ENCODE measurements at regions not wholly inside any gene's neighbourhood (a gene's known extent, or its start where the extent isn't known, plus 50 kb on each side); places are given as distances from the start of the nearest gene placed in this dataset.

GRCh38 chr2:219881851-219882250, 254.4 kb downstream of the SLC4A3 start:
- Mint-ChIP-seq H3K27ac (no peak overlapping the region), H3K36me3 (ENCODE audit: insufficient read depth in 1 of 3, low read depth in 3 of 3) (no peaks in the 10 kb centered on the region), H3K4me3 (no peak overlapping the region), H3K4me1 (peaks cover 10% of the 10 kb centered on the region in 2 experiments), H3K27me3 (ENCODE audit: low read depth) (no peaks in the 10 kb centered on the region; the same call in 1 of the 2 replicates), H3K9me3 (no peaks in the 10 kb centered on the region)
- Histone ChIP-seq H3K14ac (ENCODE audit: insufficient read depth, low read length) (no peak overlapping the region), H4K8ac (replicated peaks; ENCODE audit: insufficient read length, low read depth, low read length) (no peak overlapping the region), H3K79me2 (ENCODE audit: insufficient read depth, low read length) (no peaks in the 10 kb centered on the region), H2BK5ac (ENCODE audit: insufficient read length, low read length) (no peak overlapping the region), H3K9ac (ENCODE audit: extremely low read depth, insufficient read length, low read length) (no peak overlapping the region), H4K91ac (ENCODE audit: insufficient read length, low read depth, low read length) (no peak overlapping the region), H2BK15ac (ENCODE audit: low read depth, low read length) (no peak overlapping the region), H3K4me1 (ENCODE audit: insufficient read depth, low read length) (no peaks in the 10 kb centered on the region), H3K23me2 (ENCODE audit: insufficient read length, low read depth, low read length, poor library complexity, severe bottlenecking) (no peaks in the 10 kb centered on the region), H3K23ac (ENCODE audit: insufficient read length, low read depth, low read length) (no peak overlapping the region), H2AFZ (ENCODE audit: low read length) (no peak overlapping the region), H3K4ac (ENCODE audit: low read depth, low read length) (no peak overlapping the region), H3K18ac (ENCODE audit: insufficient read length, low read depth, low read length) (no peak overlapping the region), H3T11ph (ENCODE audit: low read length) (no peak overlapping the region), H4K5ac (ENCODE audit: insufficient read length, low read depth, low read length) (no peak overlapping the region), H2BK20ac (ENCODE audit: low read depth, low read length, poor library complexity, severe bottlenecking) (no peak overlapping the region), H2BK120ac (ENCODE audit: low read depth, low read length, poor library complexity, severe bottlenecking) (no peak overlapping the region), H3K56ac (ENCODE audit: insufficient read length, low read depth, low read length) (no peak overlapping the region), H3K27ac (ENCODE audit: insufficient read length, low read depth, low read length) (no peak overlapping the region), H3K9me3 (ENCODE audit: control insufficient read depth, low read depth, low read length) (no peaks in the 10 kb centered on the region), H3K27me3 (ENCODE audit: insufficient read depth, low read length) (no peaks in the 10 kb centered on the region), H3K79me1 (ENCODE audit: insufficient read depth, low read depth, low read length, poor library complexity, severe bottlenecking) (no peaks in the 10 kb centered on the region), H2BK12ac (ENCODE audit: insufficient read length, low read depth, low read length) (no peak overlapping the region), H4K20me1 (ENCODE audit: control insufficient read depth, insufficient read depth, insufficient read length) (no peaks in the 10 kb centered on the region), H2AK5ac (ENCODE audit: insufficient read length, low read length) (no peak overlapping the region), H3K4me2 (ENCODE audit: insufficient read depth, insufficient read length, low read length) (no peak overlapping the region)
- no peak for DNase-seq
- WGBS (ENCODE audit: extremely low coverage, insufficient read length, low lambda C conversion rate), result no CpG with 5 or more reads among the region's 3 CpGs
- no peak for TF ChIP-seq CTCF (conservative IDR thresholded peaks at IDR 0.05)
